ENCODE measurements at regions not wholly inside any gene's neighbourhood (a gene's known extent, or its start where the extent isn't known, plus 50 kb on each side); places are given as distances from the start of the nearest gene placed in this dataset.

DNA sequence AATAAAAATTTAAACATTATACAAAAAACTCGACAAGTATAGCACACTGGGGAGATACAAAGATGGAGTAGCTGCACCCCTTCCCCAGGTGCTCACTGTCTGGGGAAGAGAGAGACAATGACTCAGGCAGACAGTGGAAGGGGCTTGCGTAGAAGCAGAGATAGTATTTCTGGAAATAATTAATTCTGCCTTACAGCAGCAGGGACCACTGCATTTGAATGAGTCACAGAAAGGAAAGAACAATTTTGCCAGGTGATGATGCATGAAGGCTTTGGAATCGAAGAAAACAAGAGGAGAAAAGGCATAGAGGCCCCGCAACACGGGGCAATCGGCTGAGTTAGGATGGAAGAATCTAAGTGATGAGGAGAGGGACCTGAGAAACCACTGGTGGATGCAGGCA, 447.4 kb downstream of the EFNB2 start (continued):
- TF ChIP-seq POLR2AphosphoS5 (IDR thresholded peaks at IDR 0.05; ENCODE audit: low read depth, low read length) (no peak), TBP (IDR thresholded peaks at IDR 0.05; ENCODE audit: low read depth, low read length) (no peak), SRF (IDR thresholded peaks at IDR 0.05; ENCODE audit: low read depth, low read length) (no peak), ASH2L (IDR thresholded peaks at IDR 0.05; ENCODE audit: low read length) (no peak), KDM5A (IDR thresholded peaks at IDR 0.05; ENCODE audit: low read length) (no peak), RFX5 (IDR thresholded peaks at IDR 0.05; ENCODE audit: borderline replicate concordance, low read depth, low read length) (no peak), CHD2 (IDR thresholded peaks at IDR 0.05; ENCODE audit: low read length) (no peak), TAF1 (IDR thresholded peaks at IDR 0.05; ENCODE audit: low read depth, low read length) (no peak), RXRA (IDR thresholded peaks at IDR 0.05; ENCODE audit: insufficient read depth, low read depth, low read length) (no peak), SP4 (IDR thresholded peaks at IDR 0.05; ENCODE audit: low read length) (no peak), YY1 (IDR thresholded peaks at IDR 0.05; ENCODE audit: low read depth, low read length) (no peak), CTBP2 (IDR thresholded peaks at IDR 0.05; ENCODE audit: borderline replicate concordance, insufficient read depth, insufficient read length, low read length) (no peak), MAFK (IDR thresholded peaks at IDR 0.05; ENCODE audit: low read depth, low read length) (no peak), NANOG (IDR thresholded peaks at IDR 0.05; ENCODE audit: insufficient read depth, low read depth, low read length, poor library complexity, severe bottlenecking) (no peak), RBBP5 (IDR thresholded peaks at IDR 0.05; ENCODE audit: borderline replicate concordance, low read depth, low read length) (no peak)
- TF ChIP-seq, protein P1, sequence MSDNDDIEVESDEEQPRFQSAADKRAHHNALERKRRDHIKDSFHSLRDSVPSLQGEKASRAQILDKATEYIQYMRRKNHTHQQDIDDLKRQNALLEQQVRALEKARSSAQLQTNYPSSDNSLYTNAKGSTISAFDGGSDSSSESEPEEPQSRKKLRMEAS (IDR thresholded peaks at IDR 0.05): no peak
